SK-N-SH (cell line): ENCODE measurements at regions not wholly inside any gene's neighbourhood (a gene's known extent, or its start where the extent isn't known, plus 50 kb on each side); places are given as distances from the start of the nearest gene placed in this dataset.

ENCODE experiments used
- CTCF ChIA-PET: fragments of 300-600, 350-600 bp; formaldehyde crosslinking; extraction: SDS; loops from one replicate; lab custom pipeline; 2021; lab: Yijun Ruan, JAX
- POLR2A ChIA-PET: fragments of 350-600 bp; sonication (Branson Sonifier 250); formaldehyde crosslinking; extraction: SDS; loops from one replicate; lab custom pipeline; 2020; ENCODE audit warnings: antibody characterized with exemption, inconsistent platforms; lab: Yijun Ruan, JAX
- DNase-seq: peaks from one replicate; pipeline ENCODE4 v3.0.0; 2012
- H2AFZ ChIP-seq: fragments of 200-600 bp; sonication (generic); 2 replicates; pipeline ENCODE4 v1.8.1; 2016; ENCODE audit warnings: antibody characterized with exemption, mild to moderate bottlenecking, low read depth
- H3F3A ChIP-seq: fragments of 200-600 bp; sonication (generic); replicated peaks from 2 replicates; pipeline ENCODE3; 2016; ENCODE audit warnings: antibody characterized with exemption, mild to moderate bottlenecking; ENCODE audit not compliant: insufficient read depth
- H3K27ac ChIP-seq, 2 experiments: fragments of 200-500 bp in 1 of 2; fragments of 200-600 bp in 1 of 2; sonication (Bioruptor generic) in 1 of 2; sonication (generic), shearing (Covaris generic) in 1 of 2; 2 replicates each; pipeline versions ENCODE4 v1.5.1 to v1.6.1; 2014 to 2016; ENCODE audit warnings: low read depth in 2 of 2, inconsistent platforms in 1 of 2, low read length in 1 of 2, mild to moderate bottlenecking in 1 of 2, mixed read lengths in 1 of 2
- H3K27me3 ChIP-seq: fragments of 200-600 bp; sonication (generic), shearing (Covaris generic); 2 replicates; pipeline ENCODE4 v1.6.1; 2016; ENCODE audit warnings: mixed run types; ENCODE audit not compliant: insufficient read depth
- H3K36me3 ChIP-seq, 2 experiments: fragments of 200-500 bp in 1 of 2; fragments of 200-600 bp in 1 of 2; sonication (Bioruptor generic) in 1 of 2; sonication (generic) in 1 of 2; replicated peaks in 1 of 2; 2 replicates each; pipeline versions ENCODE3 to v1.5.1; 2014 to 2016; ENCODE audit warnings: low read length in 1 of 2, mild to moderate bottlenecking in 1 of 2; ENCODE audit not compliant: insufficient read depth in 2 of 2, control insufficient read depth in 1 of 2
- H3K4me1 ChIP-seq, 2 experiments: fragments of 200-500 bp in 1 of 2; fragments of 200-600 bp in 1 of 2; sonication (Bioruptor generic) in 1 of 2; sonication (generic), shearing (Covaris generic) in 1 of 2; 2 replicates each; pipeline versions ENCODE4 v1.5.1 to v1.6.1; 2014 to 2016; ENCODE audit warnings: low read depth in 1 of 2, low read length in 1 of 2, mixed run types in 1 of 2; ENCODE audit not compliant: insufficient read depth in 2 of 2, control insufficient read depth in 1 of 2
- H3K4me2 ChIP-seq: fragments of 200-600 bp; sonication (generic), shearing (Covaris generic); 2 replicates; pipeline ENCODE4 v1.6.1; 2017; ENCODE audit warnings: mixed run types
- H3K4me3 ChIP-seq, 2 experiments: fragments of 200-500 bp in 1 of 2; fragments of 200-600 bp in 1 of 2; sonication (Bioruptor generic) in 1 of 2; sonication (generic), shearing (Covaris generic) in 1 of 2; 2 replicates each; pipeline versions ENCODE4 v1.5.1 to v1.8.1; 2014 to 2016; ENCODE audit warnings: low read depth in 2 of 2, inconsistent platforms in 1 of 2, low read length in 1 of 2, mild to moderate bottlenecking in 1 of 2, mixed read lengths in 1 of 2, moderate library complexity in 1 of 2
- H3K79me2 ChIP-seq: fragments of 200-600 bp; sonication (generic); 2 replicates; pipeline ENCODE4 v1.8.1; 2017; ENCODE audit warnings: mild to moderate bottlenecking; ENCODE audit not compliant: insufficient read depth
- H3K9ac ChIP-seq: fragments of 200-600 bp; sonication (generic); 2 replicates; pipeline ENCODE4 v1.6.1; 2017; ENCODE audit warnings: mixed run types
- H3K9me2 ChIP-seq: fragments of 200-600 bp; sonication (generic); 2 replicates; pipeline ENCODE4 v1.6.1; 2017; ENCODE audit warnings: mixed run types
- H3K9me3 ChIP-seq: fragments of 200-600 bp; sonication (generic); 2 replicates; pipeline ENCODE4 v1.6.1; 2017; ENCODE audit warnings: mixed run types, mild to moderate bottlenecking, moderate library complexity
- H4K20me1 ChIP-seq: fragments of 200-600 bp; sonication (generic); 2 replicates; pipeline ENCODE4 v1.6.1; 2017; ENCODE audit warnings: mild to moderate bottlenecking, mixed run types; ENCODE audit not compliant: insufficient read depth
- CHD2 ChIP-seq: fragments of 150-350 bp; IDR thresholded peaks from 2 replicates; pipeline ENCODE4 v1.6.1; 2018; ENCODE audit warnings: low read length; ENCODE audit not compliant: partially characterized antibody
- ELF1 ChIP-seq: IDR thresholded peaks from 2 replicates; pipeline ENCODE4 v1.4.0; 2012
- FOSL2 ChIP-seq: IDR thresholded peaks from 2 replicates; pipeline ENCODE4 v1.4.0; 2012; ENCODE audit warnings: low read depth, mild to moderate bottlenecking, moderate library complexity, borderline replicate concordance
- FOXJ3 ChIP-seq: sonication (generic); formaldehyde crosslinking; IDR thresholded peaks from 2 replicates; pipeline ENCODE4 v1.5.1; 2020; ENCODE audit warnings: mild to moderate bottlenecking, missing genetic modification reagents
- FOXM1 ChIP-seq: IDR thresholded peaks from 2 replicates; pipeline ENCODE4 v1.4.0; 2012; ENCODE audit warnings: low read depth, mild to moderate bottlenecking
- GABPA ChIP-seq: IDR thresholded peaks from 2 replicates; pipeline ENCODE4 v1.4.0; 2012; ENCODE audit warnings: low read depth, mild to moderate bottlenecking
- GATA2 ChIP-seq: sonication (generic); formaldehyde crosslinking; IDR thresholded peaks from 2 replicates; pipeline ENCODE4 v1.5.0; 2020; ENCODE audit warnings: mild to moderate bottlenecking, missing genetic modification reagents
- IRF3 ChIP-seq: fragments of 150-350 bp; IDR thresholded peaks from 2 replicates; pipeline ENCODE4 v1.6.1; 2016; ENCODE audit warnings: mild to moderate bottlenecking, low read depth, low read length
- MEF2A ChIP-seq: IDR thresholded peaks from 2 replicates; pipeline ENCODE4 v1.4.0; 2012; ENCODE audit warnings: low read depth, borderline replicate concordance
- MXI1 ChIP-seq: IDR thresholded peaks from 2 replicates; pipeline ENCODE4 v1.6.1; 2012; ENCODE audit warnings: mild to moderate bottlenecking, low read depth, low read length, improper control_type of control experiment
- NRF1 ChIP-seq: IDR thresholded peaks from 2 replicates; pipeline ENCODE4 v1.6.1; 2012; ENCODE audit warnings: low read depth, mild to moderate bottlenecking, low read length
- POLR2AphosphoS5 ChIP-seq: IDR thresholded peaks from 2 replicates; pipeline ENCODE4 v1.6.1; 2012; ENCODE audit warnings: low read depth, low read length
- RAD21 ChIP-seq: IDR thresholded peaks from 2 replicates; pipeline ENCODE4 v1.6.1; 2012; ENCODE audit warnings: mild to moderate bottlenecking, low read length
- RFX5 ChIP-seq: IDR thresholded peaks from 2 replicates; pipeline ENCODE4 v1.6.1; 2012; ENCODE audit warnings: mild to moderate bottlenecking, improper control_type of control experiment, low read length
- SIN3A ChIP-seq: IDR thresholded peaks from 2 replicates; pipeline ENCODE4 v1.6.1; 2012; ENCODE audit warnings: low read depth, mild to moderate bottlenecking, low read length, moderate library complexity, borderline replicate concordance
- TAF1 ChIP-seq: IDR thresholded peaks from 2 replicates; pipeline ENCODE4 v1.6.1; 2012; ENCODE audit warnings: low read depth, mild to moderate bottlenecking, low read length, moderate library complexity, borderline replicate concordance
- TEAD4 ChIP-seq: IDR thresholded peaks from 2 replicates; pipeline ENCODE4 v1.4.0; 2012; ENCODE audit warnings: mild to moderate bottlenecking, borderline replicate concordance; ENCODE audit not compliant: insufficient read depth
- USF1 ChIP-seq: IDR thresholded peaks from 2 replicates; pipeline ENCODE4 v1.4.0; 2012; ENCODE audit warnings: low read depth, borderline replicate concordance
- WGBS: methylation state at CpG from one replicate; pipeline ENCODE4 v1.1.6; 2017; ENCODE audit warnings: low lambda C conversion rate; 5-methylcytosine and 5-hydroxymethylcytosine counted together
- TF ChIP-seq, protein P1 (sequence below): IDR thresholded peaks from 2 replicates; pipeline ENCODE4 v1.4.0; 2012; ENCODE audit warnings: low read depth
- TF ChIP-seq, protein P2 (sequence below): fragments of 200-600 bp; sonication (generic); IDR thresholded peaks from 2 replicates; pipeline ENCODE4 v1.6.1; 2017; ENCODE audit warnings: antibody characterized with exemption, mild to moderate bottlenecking, moderate library complexity

DNA sequence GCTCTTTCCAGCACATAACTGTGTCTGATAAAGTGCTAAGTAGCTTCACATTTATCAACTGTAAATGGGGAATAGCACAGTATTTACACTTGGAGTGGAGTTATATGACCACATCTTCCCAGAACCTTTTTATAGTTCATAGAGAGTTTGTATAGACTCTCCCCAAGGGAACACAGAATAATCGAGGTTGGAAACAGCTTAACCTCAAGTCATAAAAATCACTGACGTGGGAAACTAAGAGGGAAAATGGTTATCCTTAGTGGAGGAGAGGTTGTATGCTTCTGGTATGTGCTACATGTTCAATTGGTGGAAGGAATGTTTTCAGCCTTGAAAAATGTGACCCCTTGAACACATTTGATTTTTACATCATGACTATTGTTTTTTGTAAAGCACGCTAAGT lies 167.9 kb upstream of the KIAA1217 start:
- no peak for DNase-seq
- H3F3A ChIP-seq = no peaks in the 10 kb centered on the region
- H3K9ac ChIP-seq = no peak overlapping the region
- H2AFZ ChIP-seq = no peak overlapping the region
- H3K27ac ChIP-seq = no peak overlapping the region
- 29% methylated on average over 3 of the region's 3 CpGs for WGBS
- POLR2A ChIA-PET = no interaction called here
- H3K27me3 ChIP-seq = no peaks in the 10 kb centered on the region
- H3K9me2 ChIP-seq = no peaks in the 10 kb centered on the region
- no peak for TF ChIP-seq USF1
- TF ChIP-seq CHD2 = no peak
- TF ChIP-seq RFX5 = no peak
- no peak for TF ChIP-seq FOXJ3
- TF ChIP-seq ELF1 = no peak
- TF ChIP-seq GATA2 (CRISPR knock-in tag) = no peak
- no peak for TF ChIP-seq POLR2AphosphoS5
- H3K4me1 ChIP-seq = no peaks in the 10 kb centered on the region
- no peak overlapping the region for H3K4me2 ChIP-seq
- CTCF ChIA-PET = no interaction called here
- no peaks in the 10 kb centered on the region for H3K9me3 ChIP-seq
- no peaks in the 10 kb centered on the region for H3K79me2 ChIP-seq
- H3K36me3 ChIP-seq = no peaks in the 10 kb centered on the region
- H4K20me1 ChIP-seq = no peaks in the 10 kb centered on the region
- no peak overlapping the region for H3K4me3 ChIP-seq

DNA sequence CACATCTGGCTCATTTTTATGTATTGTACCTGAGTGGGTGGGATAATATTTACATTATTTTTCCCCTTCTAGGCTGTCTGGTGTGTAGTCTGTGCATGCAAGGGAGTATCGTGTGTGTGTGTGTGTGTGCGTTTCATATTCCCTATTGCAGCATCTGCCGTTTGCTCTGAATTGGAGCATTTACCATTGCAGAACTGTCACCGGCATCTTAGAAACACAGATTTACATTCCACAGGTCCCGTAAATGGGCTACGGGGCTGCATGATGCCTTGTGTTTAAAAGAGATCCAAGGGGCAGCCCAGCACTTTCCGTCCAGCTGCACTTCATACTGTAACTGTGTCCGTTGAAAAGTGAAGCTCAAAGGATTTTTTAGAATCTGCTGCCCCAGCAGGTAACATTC lies 167.1 kb upstream of the KIAA1217 start:
- Histone ChIP-seq H3K27me3 (no peaks in the 10 kb centered on the region), H2AFZ (no peak overlapping the region), H4K20me1 (no peaks in the 10 kb centered on the region), H3K9me2 (no peaks in the 10 kb centered on the region), H3K9ac (no peak overlapping the region), H3K27ac (no peak overlapping the region), H3K4me2 (no peak overlapping the region), H3K36me3 (no peaks in the 10 kb centered on the region), H3F3A (no peaks in the 10 kb centered on the region), H3K4me3 (no peak overlapping the region), H3K9me3 (no peaks in the 10 kb centered on the region), H3K4me1 (no peaks in the 10 kb centered on the region), H3K79me2 (no peaks in the 10 kb centered on the region)
- DNase-seq = no peak
- ChIA-PET POLR2A (no interaction called here), CTCF (no interaction called here)
- TF ChIP-seq, protein P1, sequence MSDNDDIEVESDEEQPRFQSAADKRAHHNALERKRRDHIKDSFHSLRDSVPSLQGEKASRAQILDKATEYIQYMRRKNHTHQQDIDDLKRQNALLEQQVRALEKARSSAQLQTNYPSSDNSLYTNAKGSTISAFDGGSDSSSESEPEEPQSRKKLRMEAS = no peak
- TF ChIP-seq SIN3A = no peak
- TF ChIP-seq GABPA = no peak
- no peak for TF ChIP-seq IRF3
- no peak for TF ChIP-seq RFX5
- no peak for TF ChIP-seq GATA2 (CRISPR knock-in tag)
- no peak for TF ChIP-seq TEAD4
- no peak for TF ChIP-seq MEF2A
- TF ChIP-seq, protein P2, sequence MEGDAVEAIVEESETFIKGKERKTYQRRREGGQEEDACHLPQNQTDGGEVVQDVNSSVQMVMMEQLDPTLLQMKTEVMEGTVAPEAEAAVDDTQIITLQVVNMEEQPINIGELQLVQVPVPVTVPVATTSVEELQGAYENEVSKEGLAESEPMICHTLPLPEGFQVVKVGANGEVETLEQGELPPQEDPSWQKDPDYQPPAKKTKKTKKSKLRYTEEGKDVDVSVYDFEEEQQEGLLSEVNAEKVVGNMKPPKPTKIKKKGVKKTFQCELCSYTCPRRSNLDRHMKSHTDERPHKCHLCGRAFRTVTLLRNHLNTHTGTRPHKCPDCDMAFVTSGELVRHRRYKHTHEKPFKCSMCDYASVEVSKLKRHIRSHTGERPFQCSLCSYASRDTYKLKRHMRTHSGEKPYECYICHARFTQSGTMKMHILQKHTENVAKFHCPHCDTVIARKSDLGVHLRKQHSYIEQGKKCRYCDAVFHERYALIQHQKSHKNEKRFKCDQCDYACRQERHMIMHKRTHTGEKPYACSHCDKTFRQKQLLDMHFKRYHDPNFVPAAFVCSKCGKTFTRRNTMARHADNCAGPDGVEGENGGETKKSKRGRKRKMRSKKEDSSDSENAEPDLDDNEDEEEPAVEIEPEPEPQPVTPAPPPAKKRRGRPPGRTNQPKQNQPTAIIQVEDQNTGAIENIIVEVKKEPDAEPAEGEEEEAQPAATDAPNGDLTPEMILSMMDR = no peak
- TF ChIP-seq MXI1 = no peak
- no peak for TF ChIP-seq FOXM1
- TF ChIP-seq TAF1 = no peak
- no peak for TF ChIP-seq NRF1
- TF ChIP-seq FOSL2 = no peak
- TF ChIP-seq RAD21 = no peak
- WGBS = 81% methylated on average over 8 of the region's 8 CpGs
